ENCODE measurements at regions not wholly inside any gene's neighbourhood (a gene's known extent, or its start where the extent isn't known, plus 50 kb on each side); places are given as distances from the start of the nearest gene placed in this dataset.

DNA sequence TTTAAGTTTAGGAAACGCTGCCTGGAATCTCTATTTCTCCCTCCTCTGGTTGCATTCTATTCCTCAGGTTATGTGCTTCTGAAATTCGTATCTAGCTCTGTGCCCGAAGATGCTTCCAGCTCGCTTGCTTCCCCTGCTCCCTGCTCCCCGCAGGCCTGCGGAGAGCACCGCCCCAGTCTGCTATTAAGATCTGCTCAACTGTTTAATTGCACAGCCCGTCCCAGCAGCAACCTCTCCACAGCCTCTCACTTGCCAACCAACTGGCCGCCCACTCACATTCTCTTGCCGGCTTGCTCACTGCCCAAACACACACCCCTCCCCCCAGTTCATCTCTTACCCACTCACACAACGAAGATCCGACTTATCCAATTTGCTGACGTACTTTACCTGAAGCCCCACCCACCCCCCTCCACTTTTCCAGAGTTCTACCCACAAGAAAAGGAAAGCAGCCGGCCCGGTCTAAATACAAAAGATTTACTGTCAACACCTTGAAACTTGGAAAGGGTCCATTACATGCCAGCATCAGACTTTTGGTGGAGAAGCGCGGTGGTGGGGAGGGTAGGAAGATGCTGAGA is 167.3 kb upstream of the KLF14 start:
- H3K4me3 ChIP-seq = no peak overlapping the region
- H3K4me1 ChIP-seq = peaks cover 0 to 100% (median 79%) of the 10 kb centered on the region in 4 donors
- H3K27me3 ChIP-seq = no peaks in the 10 kb centered on the region
- 23 to 26% methylated on average over 17 of the region's 17 CpGs for WGBS, 2 donors
- TF ChIP-seq, protein P1, sequence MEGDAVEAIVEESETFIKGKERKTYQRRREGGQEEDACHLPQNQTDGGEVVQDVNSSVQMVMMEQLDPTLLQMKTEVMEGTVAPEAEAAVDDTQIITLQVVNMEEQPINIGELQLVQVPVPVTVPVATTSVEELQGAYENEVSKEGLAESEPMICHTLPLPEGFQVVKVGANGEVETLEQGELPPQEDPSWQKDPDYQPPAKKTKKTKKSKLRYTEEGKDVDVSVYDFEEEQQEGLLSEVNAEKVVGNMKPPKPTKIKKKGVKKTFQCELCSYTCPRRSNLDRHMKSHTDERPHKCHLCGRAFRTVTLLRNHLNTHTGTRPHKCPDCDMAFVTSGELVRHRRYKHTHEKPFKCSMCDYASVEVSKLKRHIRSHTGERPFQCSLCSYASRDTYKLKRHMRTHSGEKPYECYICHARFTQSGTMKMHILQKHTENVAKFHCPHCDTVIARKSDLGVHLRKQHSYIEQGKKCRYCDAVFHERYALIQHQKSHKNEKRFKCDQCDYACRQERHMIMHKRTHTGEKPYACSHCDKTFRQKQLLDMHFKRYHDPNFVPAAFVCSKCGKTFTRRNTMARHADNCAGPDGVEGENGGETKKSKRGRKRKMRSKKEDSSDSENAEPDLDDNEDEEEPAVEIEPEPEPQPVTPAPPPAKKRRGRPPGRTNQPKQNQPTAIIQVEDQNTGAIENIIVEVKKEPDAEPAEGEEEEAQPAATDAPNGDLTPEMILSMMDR (IDR thresholded peaks at IDR 0.05) = no peak
- TF ChIP-seq POLR2A (IDR thresholded peaks at IDR 0.05) (peak in 1 of 2 donors; percentile 42), EP300 (IDR thresholded peaks at IDR 0.05) (peak in 1 of 2 donors; percentile 71)
- DNase-seq (ENCODE audit: low spot score in 2 of 2) = peak in 1 of 2 donors; percentile 61
- H3K27ac ChIP-seq = peak overlapping the region; percentile 49 to 99 (median 88)
- no peaks in the 10 kb centered on the region for H3K9me3 ChIP-seq
- peaks cover 0 to 34% (median 0%) of the 10 kb centered on the region in 3 donors for H3K36me3 ChIP-seq

DNA sequence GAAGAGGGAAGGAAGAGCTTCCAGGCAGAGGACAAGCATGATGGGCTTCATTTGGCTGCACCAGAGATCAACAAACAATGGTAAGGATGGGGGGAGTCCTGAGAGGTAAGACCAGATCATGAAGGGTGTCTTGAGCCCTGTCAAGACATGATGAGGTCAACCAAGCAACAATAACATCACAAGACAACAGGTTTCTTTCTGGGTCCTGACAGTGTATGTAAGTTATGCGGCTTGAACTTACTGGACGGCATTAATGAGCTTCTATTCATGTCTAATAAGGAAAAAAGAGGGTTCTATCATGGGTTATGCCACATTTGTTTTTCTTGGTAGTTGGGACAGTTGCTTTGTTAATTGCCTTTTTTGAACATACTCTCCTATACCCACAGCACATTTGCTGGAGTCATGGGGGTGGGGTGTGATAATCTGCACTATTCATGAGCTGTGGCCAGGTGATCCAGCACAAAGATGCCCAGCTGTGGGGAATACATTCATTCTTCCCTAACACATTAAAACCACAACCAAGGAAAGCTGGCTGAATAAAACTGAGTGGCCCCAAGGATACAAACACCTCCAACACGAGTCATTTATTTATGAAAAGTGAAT is 168.8 kb upstream of the KLF14 start:
- Histone ChIP-seq H3K4me3 (no peak overlapping the region), H3K9me3 (no peaks in the 10 kb centered on the region), H3K27me3 (no peaks in the 10 kb centered on the region), H3K27ac (peak overlapping the region; percentile 49 to 99 (median 88)), H3K4me1 (peaks cover 0 to 98% (median 68%) of the 10 kb centered on the region in 4 donors), H3K36me3 (peaks cover 0 to 36% (median 0%) of the 10 kb centered on the region in 3 donors)
- TF ChIP-seq POLR2A (IDR thresholded peaks at IDR 0.05) (no peak), EP300 (IDR thresholded peaks at IDR 0.05) (no peak)
- TF ChIP-seq, protein P1 (IDR thresholded peaks at IDR 0.05) = no peak
- no peak for DNase-seq (ENCODE audit: low spot score in 2 of 2)
- 54 to 63% methylated on average over 3 of the region's 3 CpGs for WGBS, 2 donors

DNA sequence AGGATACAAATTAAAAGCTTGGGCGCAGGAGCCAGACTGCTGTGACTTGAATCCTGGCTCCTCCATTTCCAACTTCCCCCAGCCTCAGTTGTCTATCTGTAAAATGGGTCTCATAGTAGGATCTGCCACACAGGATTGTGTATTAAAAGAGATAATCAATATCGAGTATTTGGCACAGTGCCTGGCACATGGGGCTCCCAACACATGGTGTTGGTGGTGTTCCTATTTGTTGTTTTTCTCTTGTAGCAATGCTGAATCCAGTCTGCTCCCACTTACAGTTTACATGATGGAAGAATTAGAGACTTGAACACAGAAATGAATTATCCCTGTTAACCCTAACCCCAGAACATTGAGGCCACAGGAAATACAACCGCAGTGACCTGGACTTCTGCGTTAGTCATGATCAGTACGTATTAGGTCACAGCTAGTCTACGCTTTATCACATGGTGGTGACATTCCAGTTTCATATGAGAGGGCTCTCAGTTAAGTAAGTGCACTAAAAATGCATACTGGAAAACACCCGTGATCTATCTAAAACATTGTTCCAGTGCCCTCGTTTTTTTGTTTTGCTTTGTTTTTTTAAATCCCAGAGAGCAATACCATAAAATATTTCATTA is 169.5 kb upstream of the KLF14 start:
- Histone ChIP-seq H3K4me1 (peaks cover 0 to 96% (median 65%) of the 10 kb centered on the region in 4 donors), H3K9me3 (no peaks in the 10 kb centered on the region), H3K27ac (peak overlapping the region; percentile 49 to 99 (median 88)), H3K36me3 (peaks cover 0 to 36% (median 0%) of the 10 kb centered on the region in 3 donors), H3K27me3 (no peaks in the 10 kb centered on the region), H3K4me3 (no peak overlapping the region)
- WGBS, 2 donors = 40 to 42% methylated on average over 8 of the region's 8 CpGs
- no peak for DNase-seq (ENCODE audit: low spot score in 2 of 2)
- TF ChIP-seq POLR2A (IDR thresholded peaks at IDR 0.05) (no peak), EP300 (IDR thresholded peaks at IDR 0.05) (peak in 1 of 2 donors; percentile 56)
- TF ChIP-seq, protein P1 (IDR thresholded peaks at IDR 0.05) = no peak

DNA sequence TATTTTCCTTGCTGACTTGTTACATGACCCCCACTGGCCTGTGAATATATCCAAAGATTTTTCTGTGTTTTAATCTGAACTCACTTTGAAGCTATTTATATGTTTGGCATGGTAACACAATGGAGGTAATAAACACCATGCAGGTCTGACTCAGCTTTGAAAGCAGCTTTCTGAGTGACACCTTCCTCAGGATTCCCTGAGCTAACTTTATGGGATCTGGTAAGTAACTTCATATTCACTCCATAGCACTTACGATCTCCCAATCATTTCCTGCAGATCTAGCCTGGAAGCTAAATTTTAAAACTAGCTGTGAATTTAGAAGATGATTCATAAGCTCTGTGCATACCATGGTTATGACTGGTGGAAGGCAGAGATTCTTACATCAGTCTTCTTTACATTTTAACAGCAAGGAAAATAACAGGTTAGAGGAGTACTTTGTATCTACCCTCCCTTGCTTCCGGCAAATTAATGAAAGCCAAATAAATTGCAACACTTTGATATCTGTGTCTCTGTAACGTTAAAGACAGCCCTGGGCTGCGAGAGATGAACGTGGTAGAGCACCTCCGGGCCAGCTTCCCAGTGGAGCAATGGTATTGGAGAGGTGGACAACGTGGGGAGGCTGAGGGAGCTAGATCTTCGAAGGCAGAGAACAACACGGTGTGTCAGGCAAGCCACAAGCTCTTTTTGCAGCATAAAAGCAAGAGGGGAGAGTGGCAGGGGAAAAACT is 170.2 kb upstream of the KLF14 start:
- Histone ChIP-seq H3K27me3 (no peaks in the 10 kb centered on the region), H3K36me3 (peaks cover 0 to 34% (median 0%) of the 10 kb centered on the region in 3 donors), H3K4me3 (no peak overlapping the region), H3K27ac (peak overlapping the region; percentile 49 to 99 (median 88)), H3K9me3 (no peaks in the 10 kb centered on the region), H3K4me1 (peaks cover 0 to 96% (median 63%) of the 10 kb centered on the region in 4 donors)
- no peak for DNase-seq (ENCODE audit: low spot score in 2 of 2)
- 55 to 58% methylated on average over 9 of the region's 9 CpGs for WGBS, 2 donors
- TF ChIP-seq POLR2A (IDR thresholded peaks at IDR 0.05) (no peak), EP300 (IDR thresholded peaks at IDR 0.05) (no peak)

DNA sequence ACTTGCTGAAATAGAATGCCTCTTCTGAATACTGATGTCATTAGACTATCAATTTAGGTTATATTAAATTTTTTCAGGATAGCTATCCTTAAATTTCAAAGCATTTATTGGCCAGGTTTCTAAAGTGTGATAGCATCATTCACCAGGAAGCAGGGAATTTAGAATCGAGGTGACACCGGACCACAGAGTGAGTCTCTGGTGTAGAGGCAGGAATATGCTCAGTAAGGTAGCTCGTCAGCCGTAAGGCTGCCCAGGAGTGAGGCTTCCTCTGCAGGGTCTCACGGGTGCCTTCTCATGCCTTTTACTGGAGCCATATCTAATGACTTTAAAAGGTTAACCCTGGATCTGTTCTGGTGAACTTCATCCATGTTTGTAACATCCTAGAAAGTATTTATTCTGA is 170.8 kb upstream of the KLF14 start:
- DNase-seq (ENCODE audit: low spot score in 2 of 2) = no peak
- TF ChIP-seq, protein P1 (IDR thresholded peaks at IDR 0.05) = no peak
- TF ChIP-seq POLR2A (IDR thresholded peaks at IDR 0.05) (no peak), EP300 (IDR thresholded peaks at IDR 0.05) (no peak)
- Histone ChIP-seq H3K4me1 (peaks cover 0 to 96% (median 61%) of the 10 kb centered on the region in 4 donors), H3K27me3 (no peaks in the 10 kb centered on the region), H3K9me3 (no peaks in the 10 kb centered on the region), H3K36me3 (peaks cover 0 to 34% (median 0%) of the 10 kb centered on the region in 3 donors), H3K4me3 (no peak overlapping the region), H3K27ac (peak overlapping the region; percentile 31 to 99 (median 72))
- WGBS, 2 donors = 75 to 76% methylated on average over 5 of the region's 5 CpGs

All from tibial nerve (tissue), 4 donors.